K562 (cell line): ENCODE measurements at regions not wholly inside any gene's neighbourhood (a gene's known extent, or its start where the extent isn't known, plus 50 kb on each side); places are given as distances from the start of the nearest gene placed in this dataset.

ENCODE experiments used
- ATAC-seq: fragments of 200-7000 bp; cut with Tn5 transposase; 3 replicates; pipeline ENCODE4 v1.9.1; 2020; ENCODE audit warnings: moderate library complexity
- BruUV-seq: library from RNA; stranded (reverse); fragments of 400-500 nt; replicated peaks from 2 replicates; lab custom pipeline; 2021; lab: Mats Ljungman, UMichigan
- CTCF ChIA-PET: fragments of 300-600 bp; formaldehyde crosslinking; extraction: SDS; loops from one replicate; lab custom pipeline; 2021; ENCODE audit warnings: low intra/inter-chr PET ratio; lab: Yijun Ruan, JAX
- POLR2A ChIA-PET: fragments of 300-600, 350-650 bp; sonication (Branson Sonifier 250); formaldehyde crosslinking; extraction: SDS; loops from one replicate; lab custom pipeline; 2021; ENCODE audit warnings: antibody characterized with exemption, inconsistent platforms; lab: Yijun Ruan, JAX
- DNase-seq, 4 experiments: peaks; one replicate each; pipeline versions ENCODE4 v3.0.0 to v3.0.0-alpha.2; 2011 to 2018; ENCODE audit warnings: low spot score in 3 of 4, mixed read lengths in 3 of 4; ENCODE audit errors: extremely low read depth in 1 of 4
- FAIRE-seq: peaks from 2 replicates; lab custom pipeline; 2011; peaks lifted over from hg19 to GRCh38; lab: Jason Lieb, UNC
- H2AFZ ChIP-seq: 2 replicates; pipeline ENCODE4 v1.6.0; 2011; ENCODE audit warnings: low read depth, low read length, control low read depth, inconsistent platforms
- H3K27ac ChIP-seq: fragments of 200-600 bp; 3 replicates; pipeline ENCODE4 v1.8.0; 2011; ENCODE audit warnings: low read depth, mild to moderate bottlenecking, control low read depth, inconsistent platforms, low read length, moderate library complexity, mixed read lengths; ENCODE audit errors: extremely low read depth
- H3K27me3 ChIP-seq, 2 experiments: fragments of 300-600 bp in 1 of 2; 2 replicates in 1 of 2; 3 replicates in 1 of 2; pipeline versions ENCODE4 v1.6.0 to v1.8.0; 2011; ENCODE audit warnings: inconsistent platforms in 2 of 2, low read length in 2 of 2, mild to moderate bottlenecking in 1 of 2, mixed read lengths in 1 of 2, moderate library complexity in 1 of 2; ENCODE audit not compliant: control insufficient read depth in 2 of 2, insufficient read depth in 2 of 2
- H3K36me3 ChIP-seq: fragments of 300-600 bp; 3 replicates; pipeline ENCODE4 v1.8.0; 2011; ENCODE audit warnings: mild to moderate bottlenecking, low read length, inconsistent platforms; ENCODE audit not compliant: control insufficient read depth, insufficient read depth
- H3K4me1 ChIP-seq, 2 experiments: fragments of 200-600 bp in 1 of 2; replicated peaks in 1 of 2; 2 replicates in 1 of 2; 3 replicates in 1 of 2; pipeline versions ENCODE4 v1.5.1 to v1.8.0; 2011; ENCODE audit warnings: inconsistent platforms in 2 of 2, low read length in 2 of 2, mild to moderate bottlenecking in 1 of 2, mixed read lengths in 1 of 2, moderate library complexity in 1 of 2; ENCODE audit not compliant: control insufficient read depth in 2 of 2, insufficient read depth in 2 of 2
- H3K4me2 ChIP-seq: 2 replicates; pipeline ENCODE4 v1.6.1; 2011; ENCODE audit warnings: low read length, control low read depth, inconsistent platforms, mixed read lengths; ENCODE audit not compliant: insufficient read depth
- H3K4me3 ChIP-seq: fragments of 200-600 bp; sonication (generic), shearing (Covaris generic); 2 replicates; pipeline ENCODE4 v1.5.1; 2016; ENCODE audit warnings: control low read depth, inconsistent platforms
- H3K79me2 ChIP-seq: fragments of 200-600 bp; 3 replicates; pipeline ENCODE4 v1.8.0; 2011; ENCODE audit warnings: low read length, inconsistent platforms; ENCODE audit not compliant: control insufficient read depth, insufficient read depth
- H3K9ac ChIP-seq, 2 experiments: 2 replicates each; pipeline versions ENCODE4 v1.6.0 to v1.6.1; 2011; ENCODE audit warnings: low read depth in 2 of 2, low read length in 2 of 2, control low read depth in 1 of 2, inconsistent platforms in 1 of 2, mild to moderate bottlenecking in 1 of 2, mixed read lengths in 1 of 2; ENCODE audit not compliant: insufficient read depth in 1 of 2
- H3K9me1 ChIP-seq: one replicate; pipeline ENCODE4 v1.6.0; 2011; ENCODE audit warnings: inconsistent platforms, mild to moderate bottlenecking, low read length, moderate library complexity; ENCODE audit not compliant: control insufficient read depth, insufficient read depth
- H3K9me3 ChIP-seq: replicated peaks from 2 replicates; pipeline ENCODE4 v1.5.1; 2011; ENCODE audit warnings: low read depth, low read length, inconsistent platforms; ENCODE audit not compliant: control insufficient read depth, insufficient read depth
- H4K20me1 ChIP-seq: replicated peaks from 2 replicates; pipeline ENCODE4 v1.6.1; 2011; ENCODE audit warnings: low read length, inconsistent platforms, mixed read lengths; ENCODE audit not compliant: control insufficient read depth, insufficient read depth
- CHD1 ChIP-seq: fragments of 200-600 bp; sonication (generic); IDR thresholded peaks from one replicate; pipeline ENCODE4 v1.6.1; 2012; ENCODE audit warnings: mild to moderate bottlenecking, moderate library complexity, low read length, inconsistent platforms
- DDX20 ChIP-seq: fragments of 450-650 bp; IDR thresholded peaks from 2 replicates; pipeline ENCODE4 v1.6.1; 2016; ENCODE audit warnings: missing genetic modification characterization, low read depth, mild to moderate bottlenecking, missing compliant biosample characterization, moderate library complexity
- ID3 ChIP-seq, 2 experiments: fragments of 250-450 bp in 1 of 2; fragments of 450-650 bp in 1 of 2; sonication (Bioruptor Pico) in 1 of 2; IDR thresholded peaks; 2 replicates each; pipeline versions ENCODE4 v1.6.1 to v1.8.0; 2016 to 2021; ENCODE audit warnings: mild to moderate bottlenecking in 2 of 2, moderate library complexity in 2 of 2, missing compliant biosample characterization in 1 of 2, missing genetic modification characterization in 1 of 2
- ILK ChIP-seq: fragments of 450-650 bp; IDR thresholded peaks from 2 replicates; pipeline ENCODE4 v1.6.1; 2016; ENCODE audit warnings: missing genetic modification characterization, low read depth, mild to moderate bottlenecking, missing compliant biosample characterization, moderate library complexity, borderline replicate concordance
- KLF6 ChIP-seq: fragments of 250-450 bp; sonication (Bioruptor Pico); IDR thresholded peaks from 2 replicates; pipeline ENCODE4 v1.4.0; 2020; ENCODE audit warnings: mild to moderate bottlenecking, moderate library complexity, borderline replicate concordance
- MEF2D ChIP-seq: conservative IDR thresholded peaks from 2 replicates; pipeline ENCODE4 v1.6.1; 2016; ENCODE audit warnings: low read depth, missing genetic modification characterization, missing compliant biosample characterization
- RBFOX2 ChIP-seq: fragments of 200-400 bp; formaldehyde crosslinking; IDR thresholded peaks from 2 replicates; pipeline ENCODE4 v1.6.1; 2017; ENCODE audit warnings: low read depth, mild to moderate bottlenecking, low read length, moderate library complexity
- TCFL5 ChIP-seq: fragments of 250-450 bp; sonication (Bioruptor Pico); conservative IDR thresholded peaks from 2 replicates; pipeline ENCODE4 v1.6.1; 2021; ENCODE audit warnings: mild to moderate bottlenecking, moderate library complexity, matching md5 sums
- ZNF239 ChIP-seq: fragments of 250-450 bp; sonication (Bioruptor Pico); IDR thresholded peaks from 2 replicates; pipeline ENCODE4 v1.4.0; 2020; ENCODE audit warnings: mild to moderate bottlenecking
- ZNF311 ChIP-seq: fragments of 250-450 bp; sonication (Bioruptor Pico); IDR thresholded peaks from 2 replicates; pipeline ENCODE4 v1.4.0; 2020; ENCODE audit warnings: mild to moderate bottlenecking, moderate library complexity
- ZNF766 ChIP-seq: fragments of 200-800 bp; sonication (Bioruptor generic); conservative IDR thresholded peaks from 2 replicates; pipeline ENCODE4 v1.6.1; 2016; ENCODE audit warnings: missing genetic modification characterization, missing compliant biosample characterization
- WGBS: fragments of 100-300 bp; shearing (Covaris generic); methylation state at CpG from one replicate; pipeline ENCODE4 v1.1.6; 2016; ENCODE audit warnings: low coverage, mixed read lengths; ENCODE audit not compliant: insufficient coverage; ENCODE audit errors: missing lambda C conversion rate; 5-methylcytosine and 5-hydroxymethylcytosine counted together
- in situ Hi-C: fragments of 300-500 bp; cut with MboI; formaldehyde crosslinking; loops from 4 replicates; pipeline ENCODE4 v1.15.0; 2018; ENCODE audit warnings: inconsistent platforms, mixed read lengths
- intact Hi-C: fragments of 100-400 bp; cut with micrococcal nuclease; formaldehyde crosslinking; loops from 2 replicates; pipeline ENCODE4 v1.14.2; 2022
- TF ChIP-seq, protein P1 (sequence below): fragments of 450-650 bp; IDR thresholded peaks from 2 replicates; pipeline ENCODE4 v1.6.1; 2017; ENCODE audit warnings: antibody characterized with exemption, mild to moderate bottlenecking

- Histone ChIP-seq H3K9me3 (no peaks in the 10 kb centered on the region), H3K27me3 (no peaks in the 10 kb centered on the region), H3K36me3 (no peaks in the 10 kb centered on the region), H3K27ac (no peak overlapping the region), H4K20me1 (no peaks in the 10 kb centered on the region), H3K79me2 (no peaks in the 10 kb centered on the region), H3K4me2 (no peak overlapping the region), H3K4me1 (peaks cover 0 to 15% of the 10 kb centered on the region in 2 experiments; a peak in 3 of 5 replicates), H3K9me1 (no peaks in the 10 kb centered on the region), H3K4me3 (no peak overlapping the region), H3K9ac (no peak overlapping the region), H2AFZ (no peak overlapping the region)
- no peak for TF ChIP-seq ILK
- no peak for TF ChIP-seq DDX20
- TF ChIP-seq ZNF766, result 0 out of 2 replicates have a peak, but pooled peaks have one; percentile 39
- 0 out of 2 replicates have a peak, but pooled peaks have one; percentile 30 for TF ChIP-seq MEF2D
- TF ChIP-seq ZNF311 (CRISPR knock-in tag), result peak; percentile 74; the same call in 1 of the 2 replicates
- TF ChIP-seq KLF6 (CRISPR knock-in tag), result peak; percentile 79; the same call in 1 of the 2 replicates
- TF ChIP-seq CHD1, result no peak
- TF ChIP-seq ZNF239 (CRISPR knock-in tag), result peak; percentile 63
- TF ChIP-seq, protein P1, sequence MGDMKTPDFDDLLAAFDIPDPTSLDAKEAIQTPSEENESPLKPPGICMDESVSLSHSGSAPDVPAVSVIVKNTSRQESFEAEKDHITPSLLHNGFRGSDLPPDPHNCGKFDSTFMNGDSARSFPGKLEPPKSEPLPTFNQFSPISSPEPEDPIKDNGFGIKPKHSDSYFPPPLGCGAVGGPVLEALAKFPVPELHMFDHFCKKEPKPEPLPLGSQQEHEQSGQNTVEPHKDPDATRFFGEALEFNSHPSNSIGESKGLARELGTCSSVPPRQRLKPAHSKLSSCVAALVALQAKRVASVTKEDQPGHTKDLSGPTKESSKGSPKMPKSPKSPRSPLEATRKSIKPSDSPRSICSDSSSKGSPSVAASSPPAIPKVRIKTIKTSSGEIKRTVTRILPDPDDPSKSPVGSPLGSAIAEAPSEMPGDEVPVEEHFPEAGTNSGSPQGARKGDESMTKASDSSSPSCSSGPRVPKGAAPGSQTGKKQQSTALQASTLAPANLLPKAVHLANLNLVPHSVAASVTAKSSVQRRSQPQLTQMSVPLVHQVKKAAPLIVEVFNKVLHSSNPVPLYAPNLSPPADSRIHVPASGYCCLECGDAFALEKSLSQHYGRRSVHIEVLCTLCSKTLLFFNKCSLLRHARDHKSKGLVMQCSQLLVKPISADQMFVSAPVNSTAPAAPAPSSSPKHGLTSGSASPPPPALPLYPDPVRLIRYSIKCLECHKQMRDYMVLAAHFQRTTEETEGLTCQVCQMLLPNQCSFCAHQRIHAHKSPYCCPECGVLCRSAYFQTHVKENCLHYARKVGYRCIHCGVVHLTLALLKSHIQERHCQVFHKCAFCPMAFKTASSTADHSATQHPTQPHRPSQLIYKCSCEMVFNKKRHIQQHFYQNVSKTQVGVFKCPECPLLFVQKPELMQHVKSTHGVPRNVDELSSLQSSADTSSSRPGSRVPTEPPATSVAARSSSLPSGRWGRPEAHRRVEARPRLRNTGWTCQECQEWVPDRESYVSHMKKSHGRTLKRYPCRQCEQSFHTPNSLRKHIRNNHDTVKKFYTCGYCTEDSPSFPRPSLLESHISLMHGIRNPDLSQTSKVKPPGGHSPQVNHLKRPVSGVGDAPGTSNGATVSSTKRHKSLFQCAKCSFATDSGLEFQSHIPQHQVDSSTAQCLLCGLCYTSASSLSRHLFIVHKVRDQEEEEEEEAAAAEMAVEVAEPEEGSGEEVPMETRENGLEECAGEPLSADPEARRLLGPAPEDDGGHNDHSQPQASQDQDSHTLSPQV, result 0 out of 2 replicates have a peak, but pooled peaks have one; percentile 46
- no peak for TF ChIP-seq RBFOX2
- peak; percentile 47; the same call in 1 of the 2 replicates for TF ChIP-seq TCFL5
- TF ChIP-seq ID3 (CRISPR knock-in tag; IDR thresholded peaks at IDR 0.05), result no peak
- TF ChIP-seq ID3 (tag; IDR thresholded peaks at IDR 0.05), result peak; percentile 56; the same call in 1 of the 2 replicates
- DNase-seq (no peak), ATAC-seq (no peak), FAIRE-seq (no peak)
- CTCF ChIA-PET, result no interaction called here
- WGBS, result 76% methylated on average over 4 of the region's 4 CpGs
- in situ Hi-C loops, result no loop called here
- intact Hi-C loops, result no loop called here
- no TSS peak for BruUV-seq
- POLR2A ChIA-PET, result interaction anchor here (0.9 to 2.1 kb wide), 3 partner anchors 9 to 187 kb away, joined by 3 to 5 read pairs (median 4); no protein-coding TSS in a partner anchor
Measured at GRCh38 chr21:35170818-35171217, 121.7 kb upstream of the RUNX1 start.
